Liver (tissue), 7 donors: ENCODE measurements at regions not wholly inside any gene's neighbourhood (a gene's known extent, or its start where the extent isn't known, plus 50 kb on each side); places are given as distances from the start of the nearest gene placed in this dataset.

ENCODE experiments used
- DNase-seq: peaks from one replicate; pipeline ENCODE4 v3.0.0-alpha.2; 2017; ENCODE audit warnings: low spot score
- H3K27ac ChIP-seq, 2 donors: one replicate each; pipeline ENCODE4 v1.7.0; 2013; ENCODE audit warnings: inconsistent platforms in 2 of 2, low read length in 2 of 2, control low read depth in 1 of 2, low read depth in 1 of 2, mild to moderate bottlenecking in 1 of 2
- H3K27me3 ChIP-seq, 4 donors: one replicate each; pipeline versions ENCODE4 v1.6.1 to v1.7.0; 2013; ENCODE audit warnings: low read length in 3 of 4, inconsistent platforms in 1 of 4, mild to moderate bottlenecking in 1 of 4, moderate library complexity in 1 of 4; ENCODE audit not compliant: control insufficient read depth in 4 of 4, insufficient read depth in 4 of 4
- H3K36me3 ChIP-seq, 4 donors: one replicate each; pipeline versions ENCODE4 v1.6.1 to v1.7.0; 2013; ENCODE audit warnings: low read length in 3 of 4, mild to moderate bottlenecking in 3 of 4, low read depth in 1 of 4, moderate library complexity in 1 of 4; ENCODE audit not compliant: control insufficient read depth in 4 of 4, insufficient read depth in 3 of 4
- H3K4me1 ChIP-seq, 4 donors: one replicate each; pipeline versions ENCODE4 v1.6.1 to v1.7.0; 2013; ENCODE audit warnings: low read length in 3 of 4, mild to moderate bottlenecking in 3 of 4, moderate library complexity in 1 of 4; ENCODE audit not compliant: control insufficient read depth in 4 of 4, insufficient read depth in 4 of 4
- H3K4me3 ChIP-seq, 3 donors: one replicate each; pipeline versions ENCODE4 v1.6.1 to v1.7.0; 2013; ENCODE audit warnings: low read length in 3 of 3, control low read depth in 1 of 3, low read depth in 1 of 3, mild to moderate bottlenecking in 1 of 3
- H3K9ac ChIP-seq, 2 donors: one replicate each; pipeline ENCODE4 v1.7.0; 2013; ENCODE audit warnings: low read length in 2 of 2, mild to moderate bottlenecking in 2 of 2, moderate library complexity in 2 of 2, control low read depth in 1 of 2, low read depth in 1 of 2
- H3K9me3 ChIP-seq, 4 donors: one replicate each; pipeline versions ENCODE4 v1.6.1 to v1.7.0; 2013; ENCODE audit warnings: low read length in 3 of 4; ENCODE audit not compliant: control insufficient read depth in 4 of 4
- EGR1 ChIP-seq, 2 donors: IDR thresholded peaks; 2 replicates each; pipeline ENCODE4 v1.6.1; 2016 to 2018; ENCODE audit warnings: antibody characterized with exemption in 2 of 2, low read depth in 2 of 2
- FOXA1 ChIP-seq: IDR thresholded peaks from 2 replicates; pipeline ENCODE4 v1.6.1; 2016; ENCODE audit warnings: antibody characterized with exemption
- FOXA2 ChIP-seq: IDR thresholded peaks from 2 replicates; pipeline ENCODE4 v1.6.1; 2016; ENCODE audit warnings: antibody characterized with exemption
- GABPA ChIP-seq, 2 donors: IDR thresholded peaks in 1 of 2; conservative IDR thresholded peaks in 1 of 2; 2 replicates each; pipeline ENCODE4 v1.6.1; 2016; ENCODE audit warnings: antibody characterized with exemption in 2 of 2, mild to moderate bottlenecking in 1 of 2, moderate library complexity in 1 of 2
- HNF4A ChIP-seq, 2 donors: conservative IDR thresholded peaks; 2 replicates each; pipeline ENCODE4 v1.6.1; 2016; ENCODE audit warnings: antibody characterized with exemption in 2 of 2, mild to moderate bottlenecking in 2 of 2
- HNF4G ChIP-seq: IDR thresholded peaks from 2 replicates; pipeline ENCODE4 v1.6.1; 2016; ENCODE audit warnings: antibody characterized with exemption
- JUND ChIP-seq, 2 donors: IDR thresholded peaks; 2 replicates each; pipeline ENCODE4 v1.6.1; 2016; ENCODE audit warnings: antibody characterized with exemption in 2 of 2
- NR2F2 ChIP-seq: IDR thresholded peaks from 2 replicates; pipeline ENCODE4 v1.6.1; 2016; ENCODE audit warnings: antibody characterized with exemption
- REST ChIP-seq: IDR thresholded peaks from 2 replicates; pipeline ENCODE4 v1.6.1; 2016; ENCODE audit warnings: antibody characterized with exemption, mild to moderate bottlenecking
- SP1 ChIP-seq: IDR thresholded peaks from 2 replicates; pipeline ENCODE4 v1.6.1; 2018; ENCODE audit warnings: antibody characterized with exemption, mild to moderate bottlenecking
- TAF1 ChIP-seq: conservative IDR thresholded peaks from 2 replicates; pipeline ENCODE4 v1.6.1; 2016; ENCODE audit warnings: antibody characterized with exemption, mild to moderate bottlenecking
- WGBS: extraction: QIAGEN DNeasy Blood & Tissue Kit; methylation state at CpG from one replicate; pipeline ENCODE4 v1.1.7; 2013; 5-methylcytosine and 5-hydroxymethylcytosine counted together
- TF ChIP-seq, protein P1 (sequence below): IDR thresholded peaks from 2 replicates; pipeline ENCODE4 v1.6.1; 2016; ENCODE audit warnings: antibody characterized with exemption
- donor health status: healthy.
- donor health status: healthy.
- donor health status: healthy.
- donor health status: healthy.

DNA sequence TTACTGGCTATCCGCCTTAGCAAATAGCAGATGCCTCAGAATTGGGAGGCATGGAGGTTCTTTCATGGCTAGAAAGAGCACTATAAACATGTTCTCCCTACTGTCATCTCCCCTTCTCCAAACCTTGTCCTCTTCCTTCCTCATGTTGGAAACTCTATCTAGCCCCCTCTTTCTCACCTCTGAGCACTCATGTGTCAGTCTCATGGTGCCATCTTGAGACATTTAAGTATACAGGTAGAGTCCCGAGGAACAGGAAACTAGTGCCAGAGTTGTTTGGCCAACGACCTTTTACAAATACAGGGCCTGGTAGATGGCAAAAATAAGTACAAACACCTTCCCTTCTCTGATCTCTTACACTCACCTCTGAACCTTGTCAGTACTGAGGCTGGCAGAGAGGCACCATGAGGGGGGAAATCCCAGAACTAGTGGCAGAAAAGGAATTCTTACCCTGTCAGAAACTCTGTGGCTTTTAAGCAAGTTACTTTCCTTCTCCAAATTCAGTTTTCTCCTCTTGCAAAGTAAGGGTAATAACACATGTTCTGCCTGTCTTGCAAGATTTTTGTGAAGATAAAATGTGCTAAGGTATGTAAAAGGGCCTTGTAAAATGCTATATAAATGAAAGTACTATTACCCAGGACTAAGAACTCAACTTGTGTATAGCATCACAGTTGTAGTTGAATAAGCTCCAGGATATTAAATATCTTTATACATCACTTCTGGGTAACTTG, 94.1 kb upstream of the SNX2 start:
- Histone ChIP-seq H3K9ac (no peak overlapping the region), H3K27me3 (no peaks in the 10 kb centered on the region), H3K9me3 (no peaks in the 10 kb centered on the region), H3K4me3 (no peak overlapping the region), H3K4me1 (no peaks in the 10 kb centered on the region), H3K27ac (no peak overlapping the region), H3K36me3 (no peaks in the 10 kb centered on the region)
- TF ChIP-seq REST (no peak), GABPA (IDR thresholded peaks at IDR 0.05 in 1 of 2, conservative IDR thresholded peaks at IDR 0.05 in 1 of 2) (no peak), HNF4A (conservative IDR thresholded peaks at IDR 0.05) (no peak), FOXA1 (no peak)
- TF ChIP-seq, protein P1, sequence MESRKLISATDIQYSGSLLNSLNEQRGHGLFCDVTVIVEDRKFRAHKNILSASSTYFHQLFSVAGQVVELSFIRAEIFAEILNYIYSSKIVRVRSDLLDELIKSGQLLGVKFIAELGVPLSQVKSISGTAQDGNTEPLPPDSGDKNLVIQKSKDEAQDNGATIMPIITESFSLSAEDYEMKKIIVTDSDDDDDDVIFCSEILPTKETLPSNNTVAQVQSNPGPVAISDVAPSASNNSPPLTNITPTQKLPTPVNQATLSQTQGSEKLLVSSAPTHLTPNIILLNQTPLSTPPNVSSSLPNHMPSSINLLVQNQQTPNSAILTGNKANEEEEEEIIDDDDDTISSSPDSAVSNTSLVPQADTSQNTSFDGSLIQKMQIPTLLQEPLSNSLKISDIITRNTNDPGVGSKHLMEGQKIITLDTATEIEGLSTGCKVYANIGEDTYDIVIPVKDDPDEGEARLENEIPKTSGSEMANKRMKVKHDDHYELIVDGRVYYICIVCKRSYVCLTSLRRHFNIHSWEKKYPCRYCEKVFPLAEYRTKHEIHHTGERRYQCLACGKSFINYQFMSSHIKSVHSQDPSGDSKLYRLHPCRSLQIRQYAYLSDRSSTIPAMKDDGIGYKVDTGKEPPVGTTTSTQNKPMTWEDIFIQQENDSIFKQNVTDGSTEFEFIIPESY: no peak
- WGBS: 60% methylated on average over 3 of the region's 3 CpGs
- no peak for DNase-seq

GRCh38 chr5:122683631-122684030, 91.2 kb upstream of the SNX2 start:
- no peak for DNase-seq
- Histone ChIP-seq H3K4me3 (no peak overlapping the region), H3K9ac (no peak overlapping the region), H3K27me3 (no peaks in the 10 kb centered on the region), H3K4me1 (no peaks in the 10 kb centered on the region), H3K27ac (no peak overlapping the region), H3K36me3 (no peaks in the 10 kb centered on the region), H3K9me3 (no peaks in the 10 kb centered on the region)
- TF ChIP-seq JUND (IDR thresholded peaks at IDR 0.05) (no peak), HNF4G (no peak)
- TF ChIP-seq, protein P1: no peak

GRCh38 chr5:122690266-122690665, 84.6 kb upstream of the SNX2 start:
- 72% methylated on average over 1 of the region's 1 CpG for WGBS
- no peak overlapping the region for H3K9ac ChIP-seq
- no peaks in the 10 kb centered on the region for H3K27me3 ChIP-seq
- TF ChIP-seq FOXA2: no peak
- TF ChIP-seq SP1: no peak
- TF ChIP-seq GABPA (IDR thresholded peaks at IDR 0.05 in 1 of 2, conservative IDR thresholded peaks at IDR 0.05 in 1 of 2): no peak
- TF ChIP-seq EGR1 (IDR thresholded peaks at IDR 0.05; ENCODE audit: low read depth in 2 of 2): no peak
- no peak for TF ChIP-seq HNF4A (conservative IDR thresholded peaks at IDR 0.05)
- no peak for TF ChIP-seq TAF1
- no peak for TF ChIP-seq NR2F2
- TF ChIP-seq HNF4G: no peak
- H3K4me1 ChIP-seq: no peaks in the 10 kb centered on the region
- DNase-seq: no peak
- H3K9me3 ChIP-seq: no peaks in the 10 kb centered on the region
- no peak overlapping the region for H3K27ac ChIP-seq
- no peaks in the 10 kb centered on the region for H3K36me3 ChIP-seq
- no peak overlapping the region for H3K4me3 ChIP-seq
